A549 (cell line): ENCODE measurements at regions not wholly inside any gene's neighbourhood (a gene's known extent, or its start where the extent isn't known, plus 50 kb on each side); places are given as distances from the start of the nearest gene placed in this dataset.

ENCODE experiments used
- ATAC-seq, 2 experiments: fragments of 200-7000 bp in 1 of 2; fragments of >200 bp in 1 of 2; cut with Nextera tagmentation in 1 of 2; cut with Tn5 transposase in 1 of 2; 3 replicates each; pipeline versions ENCODE4 v1.8.0 to v1.9.1; 2018 to 2020; ENCODE audit warnings: mild to moderate bottlenecking in 1 of 2, moderate library complexity in 1 of 2
- CTCF ChIA-PET: fragments of 300-600 bp; sonication (Branson Sonifier 250); formaldehyde crosslinking; extraction: SDS; loops from one replicate; lab custom pipeline; 2021; ENCODE audit warnings: antibody characterized with exemption, inconsistent platforms; lab: Yijun Ruan, JAX
- POLR2A ChIA-PET: fragments of 350-600 bp; formaldehyde crosslinking; extraction: SDS; loops from one replicate; lab custom pipeline; 2021; ENCODE audit warnings: antibody characterized with exemption, inconsistent platforms; lab: Yijun Ruan, JAX
- DNase-seq, 2 experiments: peaks; one replicate each; pipeline versions ENCODE4 v3.0.0 to v3.0.0-alpha.2; 2011 to 2016; ENCODE audit warnings: low read depth in 1 of 2, low spot score in 1 of 2
- FAIRE-seq: peaks from 2 replicates; lab custom pipeline; 2011; peaks lifted over from hg19 to GRCh38; lab: Jason Lieb, UNC
- H3K27ac ChIP-seq, 2 experiments: fragments of >200 bp; sonication (Bioruptor Twin); formaldehyde crosslinking; 3 replicates each; pipeline ENCODE4 v1.5.1; 2016 to 2017
- H3K4me1 ChIP-seq: fragments of >200 bp; sonication (Bioruptor Twin); formaldehyde crosslinking; 3 replicates; pipeline ENCODE4 v1.6.1; 2016
- H3K4me2 ChIP-seq: fragments of >200 bp; sonication (Bioruptor Twin); formaldehyde crosslinking; 3 replicates; pipeline ENCODE4 v1.6.1; 2016
- H3K4me3 ChIP-seq: fragments of >200 bp; sonication (Bioruptor Twin); formaldehyde crosslinking; 3 replicates; pipeline ENCODE4 v1.5.1; 2016
- H3K9me3 ChIP-seq: fragments of >200 bp; sonication (Bioruptor Twin); formaldehyde crosslinking; 3 replicates; pipeline ENCODE4 v1.6.1; 2016
- BHLHE40 ChIP-seq: IDR thresholded peaks from 2 replicates; pipeline ENCODE4 v1.6.1; 2012; ENCODE audit warnings: low read depth, low read length, inconsistent platforms
- CBX2 ChIP-seq: fragments of 200-600 bp; sonication (generic); IDR thresholded peaks from 2 replicates; pipeline ENCODE4 v1.6.1; 2016; ENCODE audit warnings: low read depth, mild to moderate bottlenecking, borderline replicate concordance
- CEBPB ChIP-seq, 2 experiments: fragments of >200 bp in 1 of 2; sonication (Bioruptor Twin) in 1 of 2; formaldehyde crosslinking in 1 of 2; IDR thresholded peaks; 2 replicates each; pipeline ENCODE4 v1.6.1; 2012 to 2016
- EHMT2 ChIP-seq: fragments of 200-600 bp; sonication (generic); IDR thresholded peaks from 2 replicates; pipeline ENCODE4 v1.6.1; 2016; ENCODE audit warnings: antibody characterized with exemption, low read depth, mild to moderate bottlenecking, moderate library complexity
- FOSB ChIP-seq: fragments of 250-450 bp; sonication (Bioruptor Pico); IDR thresholded peaks from 2 replicates; pipeline ENCODE4 v1.5.0; 2020; ENCODE audit warnings: mild to moderate bottlenecking, moderate library complexity
- FOSL2 ChIP-seq, 2 experiments: fragments of 450-650 bp in 1 of 2; fragments of >200 bp in 1 of 2; sonication (Bioruptor Twin) in 1 of 2; formaldehyde crosslinking; IDR thresholded peaks; 2 replicates each; pipeline versions ENCODE4 v1.5.0 to v1.6.1; 2016 to 2020; ENCODE audit warnings: mild to moderate bottlenecking in 1 of 2, moderate library complexity in 1 of 2
- FOXS1 ChIP-seq: fragments of 250-450 bp; sonication (Bioruptor Pico); IDR thresholded peaks from 2 replicates; pipeline ENCODE4 v1.5.0; 2020; ENCODE audit warnings: mild to moderate bottlenecking, moderate library complexity
- HEYL ChIP-seq: fragments of 250-450 bp; sonication (Bioruptor Pico); IDR thresholded peaks from 2 replicates; pipeline ENCODE4 v1.8.0; 2021; ENCODE audit warnings: mild to moderate bottlenecking, moderate library complexity
- JUNB ChIP-seq: fragments of >200 bp; sonication (Bioruptor Twin); formaldehyde crosslinking; IDR thresholded peaks from 2 replicates; pipeline ENCODE4 v1.6.1; 2016
- MAZ ChIP-seq: fragments of 150-350 bp; IDR thresholded peaks from 2 replicates; pipeline ENCODE4 v1.6.1; 2014; ENCODE audit warnings: antibody characterized with exemption, low read depth, low read length, borderline replicate concordance
- NR3C1 ChIP-seq: fragments of >200 bp; sonication (Bioruptor Twin); formaldehyde crosslinking; IDR thresholded peaks from 3 replicates; pipeline ENCODE4 v1.6.1; 2017
- RARB ChIP-seq: fragments of 250-450 bp; sonication (Bioruptor Pico); IDR thresholded peaks from 2 replicates; pipeline ENCODE4 v1.8.0; 2021; ENCODE audit warnings: mild to moderate bottlenecking, moderate library complexity
- RCOR1 ChIP-seq: fragments of 150-350 bp; IDR thresholded peaks from 2 replicates; pipeline ENCODE4 v1.6.1; 2014; ENCODE audit warnings: antibody characterized with exemption, low read length, low read depth
- RNF2 ChIP-seq: fragments of 200-600 bp; sonication (generic); IDR thresholded peaks from 2 replicates; pipeline ENCODE4 v1.6.1; 2016; ENCODE audit warnings: low read depth, mild to moderate bottlenecking, antibody characterized with exemption, moderate library complexity, borderline replicate concordance
- TP53 ChIP-seq: fragments of 250-450 bp; sonication (Bioruptor Pico); IDR thresholded peaks from 2 replicates; pipeline ENCODE4 v1.5.0; 2021; ENCODE audit warnings: mild to moderate bottlenecking, moderate library complexity
- WGBS: methylation state at CpG from one replicate; pipeline ENCODE4 v1.1.6; 2017; ENCODE audit errors: missing lambda C conversion rate; 5-methylcytosine and 5-hydroxymethylcytosine counted together
- TF ChIP-seq, protein P1 (sequence below): IDR thresholded peaks from 2 replicates; pipeline ENCODE4 v1.6.1; 2012; ENCODE audit warnings: low read depth, borderline replicate concordance
- TF ChIP-seq, protein P2 (sequence below): fragments of >200 bp; sonication (Bioruptor Twin); formaldehyde crosslinking; IDR thresholded peaks from 3 replicates; pipeline ENCODE4 v1.6.1; 2016
- TF ChIP-seq, protein P3 (sequence below): IDR thresholded peaks from 2 replicates; pipeline ENCODE4 v1.6.1; 2012
- TF ChIP-seq, protein P4 (sequence below): fragments of 450-650 bp; IDR thresholded peaks from 2 replicates; pipeline ENCODE4 v1.6.1; 2014; ENCODE audit warnings: antibody characterized with exemption

DNA sequence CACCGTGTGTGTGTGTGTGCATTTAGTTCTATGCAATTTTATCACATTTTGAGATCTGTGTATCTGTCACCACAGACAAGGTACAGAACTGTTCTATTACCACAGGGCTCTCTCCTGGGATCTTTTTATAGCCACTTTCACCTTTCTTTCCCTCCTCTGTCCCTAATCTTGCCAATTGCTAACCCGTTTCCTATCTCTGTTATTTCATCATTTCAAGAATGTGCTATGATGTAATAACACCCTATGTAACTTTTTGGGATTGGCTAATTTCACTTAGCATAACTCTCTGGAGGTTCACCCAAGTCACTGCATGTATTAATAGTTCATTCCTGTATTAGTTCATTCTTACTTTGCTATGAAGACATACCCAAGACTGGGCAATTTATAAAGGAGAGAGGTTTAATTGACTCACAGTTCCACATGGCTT, 657.7 kb downstream of the QKI start:
- H3K4me2 ChIP-seq: no peak overlapping the region
- ATAC-seq: no peak
- DNase-seq: no peak
- ChIA-PET CTCF (no interaction called here), POLR2A (no interaction called here)
- H3K27ac ChIP-seq: no peak overlapping the region
- TF ChIP-seq EHMT2 (no peak), BHLHE40 (no peak), TP53 (CRISPR knock-in tag) (no peak), HEYL (CRISPR knock-in tag) (no peak), FOXS1 (no peak), MAZ (no peak), RNF2 (no peak), CEBPB (IDR thresholded peaks at IDR 0.05) (no peak), RARB (CRISPR knock-in tag) (no peak), JUNB (no peak), FOSB (CRISPR knock-in tag) (no peak), CBX2 (no peak)
- TF ChIP-seq, protein P1, sequence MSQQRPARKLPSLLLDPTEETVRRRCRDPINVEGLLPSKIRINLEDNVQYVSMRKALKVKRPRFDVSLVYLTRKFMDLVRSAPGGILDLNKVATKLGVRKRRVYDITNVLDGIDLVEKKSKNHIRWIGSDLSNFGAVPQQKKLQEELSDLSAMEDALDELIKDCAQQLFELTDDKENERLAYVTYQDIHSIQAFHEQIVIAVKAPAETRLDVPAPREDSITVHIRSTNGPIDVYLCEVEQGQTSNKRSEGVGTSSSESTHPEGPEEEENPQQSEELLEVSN: no peak
- TF ChIP-seq, protein P2, sequence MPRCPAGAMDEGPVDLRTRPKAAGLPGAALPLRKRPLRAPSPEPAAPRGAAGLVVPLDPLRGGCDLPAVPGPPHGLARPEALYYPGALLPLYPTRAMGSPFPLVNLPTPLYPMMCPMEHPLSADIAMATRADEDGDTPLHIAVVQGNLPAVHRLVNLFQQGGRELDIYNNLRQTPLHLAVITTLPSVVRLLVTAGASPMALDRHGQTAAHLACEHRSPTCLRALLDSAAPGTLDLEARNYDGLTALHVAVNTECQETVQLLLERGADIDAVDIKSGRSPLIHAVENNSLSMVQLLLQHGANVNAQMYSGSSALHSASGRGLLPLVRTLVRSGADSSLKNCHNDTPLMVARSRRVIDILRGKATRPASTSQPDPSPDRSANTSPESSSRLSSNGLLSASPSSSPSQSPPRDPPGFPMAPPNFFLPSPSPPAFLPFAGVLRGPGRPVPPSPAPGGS: no peak
- TF ChIP-seq, protein P3, sequence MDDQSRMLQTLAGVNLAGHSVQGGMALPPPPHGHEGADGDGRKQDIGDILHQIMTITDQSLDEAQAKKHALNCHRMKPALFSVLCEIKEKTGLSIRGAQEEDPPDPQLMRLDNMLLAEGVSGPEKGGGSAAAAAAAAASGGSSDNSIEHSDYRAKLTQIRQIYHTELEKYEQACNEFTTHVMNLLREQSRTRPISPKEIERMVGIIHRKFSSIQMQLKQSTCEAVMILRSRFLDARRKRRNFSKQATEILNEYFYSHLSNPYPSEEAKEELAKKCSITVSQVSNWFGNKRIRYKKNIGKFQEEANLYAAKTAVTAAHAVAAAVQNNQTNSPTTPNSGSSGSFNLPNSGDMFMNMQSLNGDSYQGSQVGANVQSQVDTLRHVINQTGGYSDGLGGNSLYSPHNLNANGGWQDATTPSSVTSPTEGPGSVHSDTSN: no peak
- TF ChIP-seq, protein P4, sequence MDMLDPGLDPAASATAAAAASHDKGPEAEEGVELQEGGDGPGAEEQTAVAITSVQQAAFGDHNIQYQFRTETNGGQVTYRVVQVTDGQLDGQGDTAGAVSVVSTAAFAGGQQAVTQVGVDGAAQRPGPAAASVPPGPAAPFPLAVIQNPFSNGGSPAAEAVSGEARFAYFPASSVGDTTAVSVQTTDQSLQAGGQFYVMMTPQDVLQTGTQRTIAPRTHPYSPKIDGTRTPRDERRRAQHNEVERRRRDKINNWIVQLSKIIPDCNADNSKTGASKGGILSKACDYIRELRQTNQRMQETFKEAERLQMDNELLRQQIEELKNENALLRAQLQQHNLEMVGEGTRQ: no peak
- WGBS: 0% methylated on average over 2 of the region's 2 CpGs
- FAIRE-seq: no peak
- no peak overlapping the region for H3K4me3 ChIP-seq
- H3K9me3 ChIP-seq: no peaks in the 10 kb centered on the region
- H3K4me1 ChIP-seq: no peaks in the 10 kb centered on the region

DNA sequence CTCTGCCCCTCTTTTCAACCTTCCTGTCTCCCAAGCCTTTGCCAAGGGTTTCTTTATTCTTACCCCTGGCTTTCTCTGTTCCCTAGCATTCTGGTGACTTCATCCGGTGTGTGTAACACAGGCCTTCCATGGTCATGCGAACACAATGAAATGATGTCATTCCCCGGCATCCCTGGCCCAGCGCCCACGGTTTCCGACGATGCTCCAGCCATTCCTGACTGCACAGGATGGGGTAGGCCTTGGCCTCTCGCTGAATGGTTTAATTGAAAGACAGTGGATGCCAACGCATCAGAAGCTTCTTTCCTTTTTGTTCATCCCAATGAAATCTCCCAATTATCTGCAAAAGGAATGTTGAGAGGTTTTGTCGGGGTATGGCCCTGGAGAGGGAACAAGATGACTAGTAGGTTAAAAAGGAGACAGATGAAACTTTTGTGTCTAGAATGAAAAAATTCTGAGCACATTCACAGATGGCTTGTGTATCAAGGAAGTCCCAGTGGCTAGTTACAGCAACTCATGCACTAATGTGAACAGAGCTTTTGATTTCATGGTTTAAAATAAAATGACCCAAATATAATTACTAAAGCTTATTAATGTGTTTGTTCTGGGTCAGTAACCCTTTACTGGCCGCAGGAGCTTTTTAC, 655.0 kb downstream of the QKI start:
- Histone ChIP-seq H3K27ac (no peak overlapping the region), H3K4me3 (no peak overlapping the region), H3K4me1 (no peaks in the 10 kb centered on the region), H3K4me2 (no peak overlapping the region), H3K9me3 (no peaks in the 10 kb centered on the region)
- ChIA-PET POLR2A (no interaction called here), CTCF (interaction anchor here (0.6 kb wide), 1 partner anchor 1155 kb away, joined by 3 read pairs; no protein-coding TSS in a partner anchor)
- FAIRE-seq: no peak
- no peak for TF ChIP-seq FOSB (CRISPR knock-in tag)
- no peak for TF ChIP-seq NR3C1
- no peak for TF ChIP-seq FOSL2 (IDR thresholded peaks at IDR 0.05)
- no peak for TF ChIP-seq FOSL2 (CRISPR knock-in tag; IDR thresholded peaks at IDR 0.05)
- no peak for TF ChIP-seq MAZ
- no peak for TF ChIP-seq CBX2
- TF ChIP-seq, protein P3: no peak
- TF ChIP-seq RCOR1: no peak
- DNase-seq: no peak
- WGBS: 19% methylated on average over 11 of the region's 11 CpGs
- no peak for ATAC-seq
